H1 (cell line): ENCODE measurements at regions not wholly inside any gene's neighbourhood (a gene's known extent, or its start where the extent isn't known, plus 50 kb on each side); places are given as distances from the start of the nearest gene placed in this dataset.

Source experiments
- CTCF ChIA-PET: fragments of 300-600 bp; sonication (Branson Sonifier 250); formaldehyde crosslinking; loops from one replicate; lab custom pipeline; 2021; ENCODE audit not compliant: partially characterized antibody; lab: Charles Lee
- POLR2A ChIA-PET: fragments of 300-600 bp; sonication (Branson Sonifier 250); formaldehyde crosslinking; loops from one replicate; lab custom pipeline; 2021; ENCODE audit warnings: inconsistent platforms; ENCODE audit not compliant: partially characterized antibody; lab: Charles Lee
- DNase-seq, 2 experiments: peaks; one replicate each; pipeline versions ENCODE4 v3.0.0 to v3.0.0-alpha.2; 2010 to 2022; ENCODE audit warnings: low spot score in 2 of 2, low read depth in 1 of 2, mixed read lengths in 1 of 2
- FAIRE-seq: peaks from 2 replicates; lab custom pipeline; 2011; peaks lifted over from hg19 to GRCh38; lab: Jason Lieb, UNC
- H2AFZ ChIP-seq: 2 replicates; pipeline ENCODE4 v1.8.1; 2012; ENCODE audit warnings: low read length, inconsistent platforms
- H2AK5ac ChIP-seq: 2 replicates; pipeline ENCODE4 v1.6.1; 2013; ENCODE audit warnings: low read depth, low read length
- H2BK120ac ChIP-seq: replicated peaks from 2 replicates; pipeline ENCODE3; 2013; ENCODE audit warnings: low read depth, low read length, inconsistent platforms
- H2BK12ac ChIP-seq: 2 replicates; pipeline ENCODE4 v1.6.1; 2013; ENCODE audit warnings: low read depth, low read length
- H2BK15ac ChIP-seq: 2 replicates; pipeline ENCODE4 v1.6.1; 2013; ENCODE audit warnings: low read length
- H2BK20ac ChIP-seq: 2 replicates; pipeline ENCODE4 v1.6.1; 2013; ENCODE audit warnings: low read length
- H2BK5ac ChIP-seq: 2 replicates; pipeline ENCODE4 v1.6.1; 2013; ENCODE audit warnings: low read depth, low read length
- H3K14ac ChIP-seq: 2 replicates; pipeline ENCODE4 v1.6.1; 2013; ENCODE audit warnings: inconsistent platforms; ENCODE audit not compliant: insufficient read length
- H3K18ac ChIP-seq: 2 replicates; pipeline ENCODE4 v1.6.1; 2013; ENCODE audit warnings: low read length; ENCODE audit errors: extremely low read depth
- H3K23ac ChIP-seq: 2 replicates; pipeline ENCODE4 v1.6.1; 2013; ENCODE audit warnings: inconsistent platforms; ENCODE audit not compliant: insufficient read length
- H3K23me2 ChIP-seq: 2 replicates; pipeline ENCODE4 v1.6.1; 2013; ENCODE audit warnings: low read depth, low read length
- H3K27ac ChIP-seq: 2 replicates; pipeline ENCODE4 v1.6.1; 2011; ENCODE audit warnings: low read depth, low read length, inconsistent platforms
- H3K27me3 ChIP-seq, 4 experiments: replicated peaks in 1 of 4; 1 replicate in 1 of 4; 2 replicates in 3 of 4; pipeline versions ENCODE4 v1.6.1 to v1.8.1; 2011 to 2013; ENCODE audit warnings: low read length in 3 of 4, mild to moderate bottlenecking in 3 of 4, inconsistent platforms in 2 of 4, mixed read lengths in 2 of 4, moderate library complexity in 1 of 4; ENCODE audit not compliant: control insufficient read depth in 3 of 4, insufficient read depth in 3 of 4; ENCODE audit errors: extremely low read depth in 1 of 4
- H3K36me3 ChIP-seq, 4 experiments: 2 replicates each; pipeline versions ENCODE4 v1.6.1 to v1.8.1; 2011 to 2013; ENCODE audit warnings: mild to moderate bottlenecking in 4 of 4, low read length in 3 of 4, moderate library complexity in 2 of 4, control low read depth in 1 of 4, inconsistent platforms in 1 of 4; ENCODE audit not compliant: insufficient read depth in 4 of 4, control insufficient read depth in 2 of 4
- H3K4ac ChIP-seq: replicated peaks from 2 replicates; pipeline ENCODE3; 2013; ENCODE audit warnings: low read length, low read depth, mixed read lengths, inconsistent platforms; ENCODE audit not compliant: insufficient read length
- H3K4me1 ChIP-seq, 4 experiments: replicated peaks in 1 of 4; 1 replicate in 1 of 4; 2 replicates in 3 of 4; pipeline versions ENCODE4 v1.6.1 to v1.8.1; 2011 to 2013; ENCODE audit warnings: low read length in 3 of 4, inconsistent platforms in 2 of 4, mixed read lengths in 1 of 4; ENCODE audit not compliant: insufficient read depth in 4 of 4, control insufficient read depth in 3 of 4
- H3K4me2 ChIP-seq, 2 experiments: 2 replicates each; pipeline versions ENCODE4 v1.6.1 to v1.8.1; 2011 to 2013; ENCODE audit warnings: low read depth in 2 of 2, low read length in 2 of 2, control low read depth in 1 of 2, inconsistent platforms in 1 of 2, mild to moderate bottlenecking in 1 of 2; ENCODE audit not compliant: insufficient read depth in 1 of 2
- H3K4me3 ChIP-seq, 4 experiments: fragments of 200-600, 300-600 bp in 1 of 4; sonication (generic), shearing (Covaris generic), sonication (Bioruptor Twin) in 1 of 4; 2 replicates each; pipeline versions ENCODE4 v1.5.1 to v1.8.1; 2011 to 2016; ENCODE audit warnings: low read length in 4 of 4, low read depth in 3 of 4, control low read depth in 2 of 4, inconsistent platforms in 2 of 4, mild to moderate bottlenecking in 2 of 4, mixed read lengths in 1 of 4, moderate library complexity in 1 of 4; ENCODE audit not compliant: insufficient read depth in 2 of 4; ENCODE audit errors: extremely low read depth in 1 of 4
- H3K56ac ChIP-seq: replicated peaks from 2 replicates; pipeline ENCODE3; 2013; ENCODE audit warnings: low read depth, mild to moderate bottlenecking, mixed read lengths, low read length, inconsistent platforms; ENCODE audit not compliant: insufficient read length
- H3K79me1 ChIP-seq: 2 replicates; pipeline ENCODE4 v1.6.1; 2013; ENCODE audit warnings: low read depth, low read length, control low read depth
- H3K79me2 ChIP-seq, 2 experiments: 2 replicates each; pipeline versions ENCODE4 v1.6.1 to v1.8.1; 2012 to 2013; ENCODE audit warnings: low read length in 2 of 2, mild to moderate bottlenecking in 2 of 2, inconsistent platforms in 1 of 2; ENCODE audit not compliant: insufficient read depth in 2 of 2, control insufficient read depth in 1 of 2
- H3K9ac ChIP-seq, 4 experiments: replicated peaks in 1 of 4; 1 replicate in 1 of 4; 2 replicates in 3 of 4; pipeline versions ENCODE4 v1.6.1 to v1.8.1; 2011 to 2013; ENCODE audit warnings: low read depth in 3 of 4, low read length in 3 of 4, control low read depth in 2 of 4, mild to moderate bottlenecking in 2 of 4, moderate library complexity in 2 of 4, inconsistent platforms in 1 of 4; ENCODE audit errors: extremely low read depth in 1 of 4
- H3K9me3 ChIP-seq, 2 experiments: 2 replicates each; pipeline versions ENCODE4 v1.6.1 to v1.8.1; 2012 to 2013; ENCODE audit warnings: mild to moderate bottlenecking in 2 of 2, moderate library complexity in 2 of 2, control low read depth in 1 of 2, inconsistent platforms in 1 of 2, low read depth in 1 of 2, low read length in 1 of 2, mixed read lengths in 1 of 2; ENCODE audit not compliant: insufficient read depth in 2 of 2
- H4K20me1 ChIP-seq, 2 experiments: replicated peaks in 1 of 2; 2 replicates each; pipeline versions ENCODE3 to v1.8.1; 2011 to 2013; ENCODE audit warnings: inconsistent platforms in 2 of 2, low read length in 2 of 2, mild to moderate bottlenecking in 1 of 2; ENCODE audit not compliant: insufficient read depth in 2 of 2, control insufficient read depth in 1 of 2
- H4K5ac ChIP-seq: 2 replicates; pipeline ENCODE4 v1.6.1; 2013; ENCODE audit warnings: low read length, low read depth, mixed read lengths, inconsistent platforms; ENCODE audit not compliant: insufficient read length
- H4K8ac ChIP-seq: 2 replicates; pipeline ENCODE4 v1.8.0; 2013; ENCODE audit warnings: mild to moderate bottlenecking, moderate library complexity, low read length, inconsistent platforms; ENCODE audit not compliant: insufficient read depth; ENCODE audit errors: extremely low read depth
- H4K91ac ChIP-seq: replicated peaks from 2 replicates; pipeline ENCODE3; 2013; ENCODE audit warnings: low read length, mixed read lengths, inconsistent platforms; ENCODE audit not compliant: insufficient read length
- BCL11A ChIP-seq, 2 experiments: IDR thresholded peaks; one replicate each; pipeline ENCODE4 v1.6.1; 2011; ENCODE audit warnings: low read depth in 2 of 2, low read length in 2 of 2, mild to moderate bottlenecking in 2 of 2
- BRCA1 ChIP-seq: IDR thresholded peaks from 2 replicates; pipeline ENCODE4 v1.6.1; 2012; ENCODE audit warnings: low read depth, low read length, improper control_type of control experiment
- CBX8 ChIP-seq: fragments of 300-800, 300-1000 bp; sonication (generic); IDR thresholded peaks from 2 replicates; pipeline ENCODE4 v1.7.1; 2016; ENCODE audit warnings: low read depth, low read length, borderline replicate concordance
- E2F6 ChIP-seq: IDR thresholded peaks from 2 replicates; pipeline ENCODE4 v1.6.1; 2012; ENCODE audit warnings: inconsistent platforms
- KDM1A ChIP-seq: fragments of 200-600, 300-600 bp; sonication (generic); IDR thresholded peaks from 2 replicates; pipeline ENCODE4 v1.7.1; 2016; ENCODE audit warnings: mild to moderate bottlenecking, low read length, borderline replicate concordance
- KDM4A ChIP-seq: IDR thresholded peaks from one replicate; pipeline ENCODE4 v1.7.1; 2012; ENCODE audit warnings: low read depth, mild to moderate bottlenecking, moderate library complexity, low read length, inconsistent platforms; ENCODE audit not compliant: severe bottlenecking
- NRF1 ChIP-seq: IDR thresholded peaks from 2 replicates; pipeline ENCODE4 v1.6.1; 2011; ENCODE audit warnings: mild to moderate bottlenecking, low read depth, low read length, improper control_type of control experiment
- POLR2AphosphoS5 ChIP-seq: IDR thresholded peaks from 2 replicates; pipeline ENCODE4 v1.6.1; 2011; ENCODE audit warnings: low read depth, low read length
- POU5F1 ChIP-seq: IDR thresholded peaks from 2 replicates; pipeline ENCODE4 v1.6.1; 2011; ENCODE audit warnings: low read depth, mild to moderate bottlenecking, low read length, moderate library complexity
- RFX5 ChIP-seq: IDR thresholded peaks from 2 replicates; pipeline ENCODE4 v1.6.1; 2011; ENCODE audit warnings: low read depth, low read length, improper control_type of control experiment, borderline replicate concordance
- SIX5 ChIP-seq: IDR thresholded peaks from 2 replicates; pipeline ENCODE4 v1.6.1; 2011; ENCODE audit warnings: mild to moderate bottlenecking, low read depth, low read length
- SP4 ChIP-seq: IDR thresholded peaks from 2 replicates; pipeline ENCODE4 v1.6.1; 2012; ENCODE audit warnings: low read length, inconsistent platforms
- TAF1 ChIP-seq: IDR thresholded peaks from 2 replicates; pipeline ENCODE4 v1.6.1; 2011; ENCODE audit warnings: mild to moderate bottlenecking, low read depth, low read length
- YY1 ChIP-seq: IDR thresholded peaks from 2 replicates; pipeline ENCODE4 v1.6.1; 2011; ENCODE audit warnings: low read depth, mild to moderate bottlenecking, low read length
- WGBS, 2 experiments: shearing (Covaris generic) in 1 of 2; methylation state at CpG; one replicate each; pipeline versions ENCODE4 v1.1.6 to v1.1.7; 2013 to 2015; ENCODE audit warnings: low lambda C conversion rate in 2 of 2, mixed read lengths in 2 of 2, inconsistent platforms in 1 of 2, low coverage in 1 of 2, missing lambda C conversion rate in 1 of 2; ENCODE audit not compliant: insufficient replicate concordance in 2 of 2, insufficient coverage in 1 of 2, insufficient read length in 1 of 2; ENCODE audit errors: extremely low coverage in 1 of 2, missing lambda C conversion rate in 1 of 2; 5-methylcytosine and 5-hydroxymethylcytosine counted together

GRCh38 chr2:226303707-226304106 is 495.9 kb downstream of the IRS1 start:
- H3K36me3 ChIP-seq = no peaks in the 10 kb centered on the region
- no peak overlapping the region for H2BK5ac ChIP-seq
- H3K56ac ChIP-seq = no peak overlapping the region
- H3K4me1 ChIP-seq = no peaks in the 10 kb centered on the region
- H3K14ac ChIP-seq = no peak overlapping the region
- no peak overlapping the region for H2BK20ac ChIP-seq
- H3K4me2 ChIP-seq = no peak overlapping the region
- POLR2A ChIA-PET = no interaction called here
- no peaks in the 10 kb centered on the region for H3K79me2 ChIP-seq
- H2BK120ac ChIP-seq = no peak overlapping the region
- no peaks in the 10 kb centered on the region for H3K23me2 ChIP-seq
- CTCF ChIA-PET = no interaction called here
- H4K20me1 ChIP-seq = no peaks in the 10 kb centered on the region
- no peak overlapping the region for H3K18ac ChIP-seq
- FAIRE-seq (no peak), DNase-seq (no peak)
- WGBS, 2 experiments = 100% methylated on average over 1 of the region's 1 CpG; no CpG with 5 or more reads in 1 of the 2 experiments
- no peak overlapping the region for H3K4me3 ChIP-seq
- H4K91ac ChIP-seq = no peak overlapping the region
- no peak overlapping the region for H4K5ac ChIP-seq
- no peak overlapping the region for H4K8ac ChIP-seq
- H3K79me1 ChIP-seq = no peaks in the 10 kb centered on the region
- H2BK15ac ChIP-seq = no peak overlapping the region
- no peak overlapping the region for H3K23ac ChIP-seq
- H2AK5ac ChIP-seq = no peak overlapping the region
- TF ChIP-seq KDM1A = no peak
- no peak for TF ChIP-seq TAF1
- TF ChIP-seq BCL11A (IDR thresholded peaks at IDR 0.05; ENCODE audit: low read depth in 2 of 2, low read length in 2 of 2) = no peak
- TF ChIP-seq CBX8 = no peak
- TF ChIP-seq SIX5 = no peak
- TF ChIP-seq NRF1 = no peak
- no peak for TF ChIP-seq POU5F1
- TF ChIP-seq RFX5 = no peak
- no peak for TF ChIP-seq SP4
- no peak for TF ChIP-seq BRCA1
- TF ChIP-seq YY1 = no peak
- TF ChIP-seq E2F6 = no peak
- TF ChIP-seq KDM4A = no peak
- no peak for TF ChIP-seq POLR2AphosphoS5
- no peaks in the 10 kb centered on the region for H3K27me3 ChIP-seq
- H3K4ac ChIP-seq = no peak overlapping the region
- H3K27ac ChIP-seq = no peak overlapping the region
- H2AFZ ChIP-seq = no peak overlapping the region
- H3K9me3 ChIP-seq = no peaks in the 10 kb centered on the region
- no peak overlapping the region for H3K9ac ChIP-seq
- H2BK12ac ChIP-seq = no peak overlapping the region
